H9 (cell line): ENCODE measurements at regions not wholly inside any gene's neighbourhood (a gene's known extent, or its start where the extent isn't known, plus 50 kb on each side); places are given as distances from the start of the nearest gene placed in this dataset.

Source experiments
- DNase-seq: peaks from one replicate; pipeline ENCODE4 v3.0.0-alpha.2; 2017
- H2AFZ ChIP-seq: one replicate; pipeline ENCODE4 v1.6.1; 2013; ENCODE audit warnings: mild to moderate bottlenecking, low read length, control low read depth, moderate library complexity
- H2AK5ac ChIP-seq: 2 replicates; pipeline ENCODE4 v1.6.1; 2013; ENCODE audit warnings: low read length, control low read depth, mixed read lengths; ENCODE audit not compliant: insufficient read length
- H2BK120ac ChIP-seq: one replicate; pipeline ENCODE4 v1.6.1; 2013; ENCODE audit warnings: low read depth, mild to moderate bottlenecking, low read length, control low read depth, inconsistent platforms; ENCODE audit not compliant: poor library complexity, severe bottlenecking
- H2BK12ac ChIP-seq: 2 replicates; pipeline ENCODE4 v1.6.1; 2013; ENCODE audit warnings: low read length, control low read depth, mixed read lengths, low read depth; ENCODE audit not compliant: insufficient read length
- H2BK15ac ChIP-seq: 2 replicates; pipeline ENCODE4 v1.6.1; 2013; ENCODE audit warnings: low read depth, low read length, control low read depth
- H2BK20ac ChIP-seq: one replicate; pipeline ENCODE4 v1.6.1; 2013; ENCODE audit warnings: low read depth, mild to moderate bottlenecking, low read length, control low read depth, inconsistent platforms; ENCODE audit not compliant: poor library complexity, severe bottlenecking
- H2BK5ac ChIP-seq: 2 replicates; pipeline ENCODE4 v1.6.1; 2013; ENCODE audit warnings: low read length, control low read depth, mixed read lengths; ENCODE audit not compliant: insufficient read length
- H3K14ac ChIP-seq: 2 replicates; pipeline ENCODE4 v1.6.1; 2013; ENCODE audit warnings: low read length, control low read depth; ENCODE audit not compliant: insufficient read depth
- H3K18ac ChIP-seq: 2 replicates; pipeline ENCODE4 v1.6.1; 2013; ENCODE audit warnings: low read depth, mild to moderate bottlenecking, mixed read lengths, low read length, control low read depth; ENCODE audit not compliant: insufficient read length
- H3K23ac ChIP-seq: 2 replicates; pipeline ENCODE4 v1.6.1; 2013; ENCODE audit warnings: low read length, control low read depth, mixed read lengths, low read depth; ENCODE audit not compliant: insufficient read length
- H3K23me2 ChIP-seq: 2 replicates; pipeline ENCODE4 v1.6.1; 2013; ENCODE audit warnings: low read depth, mild to moderate bottlenecking, mixed read lengths, low read length, control low read depth; ENCODE audit not compliant: insufficient read length, poor library complexity, severe bottlenecking
- H3K27ac ChIP-seq: 2 replicates; pipeline ENCODE4 v1.5.1; 2013; ENCODE audit warnings: low read length, control low read depth, mixed read lengths, low read depth; ENCODE audit not compliant: insufficient read length
- H3K27me3 ChIP-seq: 2 replicates; pipeline ENCODE4 v1.6.1; 2013; ENCODE audit warnings: low read length, control low read depth, inconsistent platforms; ENCODE audit not compliant: insufficient read depth
- H3K4ac ChIP-seq: 2 replicates; pipeline ENCODE4 v1.6.1; 2013; ENCODE audit warnings: low read depth, mild to moderate bottlenecking, control low read depth, inconsistent platforms, low read length, moderate library complexity
- H3K4me1 ChIP-seq: 2 replicates; pipeline ENCODE4 v1.6.1; 2013; ENCODE audit warnings: low read length, control low read depth, inconsistent platforms; ENCODE audit not compliant: insufficient read depth
- H3K4me2 ChIP-seq: 2 replicates; pipeline ENCODE4 v1.6.1; 2013; ENCODE audit warnings: low read length, control low read depth, mixed read lengths; ENCODE audit not compliant: insufficient read length, insufficient read depth
- H3K56ac ChIP-seq: 2 replicates; pipeline ENCODE4 v1.6.1; 2013; ENCODE audit warnings: low read depth, mild to moderate bottlenecking, mixed read lengths, low read length, control low read depth; ENCODE audit not compliant: insufficient read length
- H3K79me1 ChIP-seq: 2 replicates; pipeline ENCODE4 v1.6.1; 2013; ENCODE audit warnings: low read depth, mild to moderate bottlenecking, moderate library complexity, low read length, control low read depth, inconsistent platforms; ENCODE audit not compliant: insufficient read depth, poor library complexity, severe bottlenecking
- H3K79me2 ChIP-seq: 2 replicates; pipeline ENCODE4 v1.6.1; 2013; ENCODE audit warnings: low read length, control low read depth, inconsistent platforms; ENCODE audit not compliant: insufficient read depth
- H3K9ac ChIP-seq: 2 replicates; pipeline ENCODE4 v1.6.1; 2013; ENCODE audit warnings: low read length, control low read depth, mixed read lengths; ENCODE audit not compliant: insufficient read length; ENCODE audit errors: extremely low read depth
- H3K9me3 ChIP-seq: one replicate; pipeline ENCODE4 v1.6.1; 2013; ENCODE audit warnings: low read depth, low read length, inconsistent platforms; ENCODE audit not compliant: control insufficient read depth
- H3T11ph ChIP-seq: one replicate; pipeline ENCODE4 v1.6.1; 2013; ENCODE audit warnings: mild to moderate bottlenecking, low read length, control low read depth, inconsistent platforms
- H4K20me1 ChIP-seq: one replicate; pipeline ENCODE4 v1.6.1; 2013; ENCODE audit not compliant: control insufficient read depth, insufficient read length, insufficient read depth
- H4K5ac ChIP-seq: 2 replicates; pipeline ENCODE4 v1.6.1; 2013; ENCODE audit warnings: low read depth, mild to moderate bottlenecking, mixed read lengths, low read length, control low read depth; ENCODE audit not compliant: insufficient read length
- H4K8ac ChIP-seq: replicated peaks from 2 replicates; pipeline ENCODE4 v1.6.1; 2013; ENCODE audit warnings: low read length, control low read depth, mixed read lengths, low read depth; ENCODE audit not compliant: insufficient read length
- H4K91ac ChIP-seq: 2 replicates; pipeline ENCODE4 v1.6.1; 2013; ENCODE audit warnings: low read depth, mild to moderate bottlenecking, moderate library complexity, mixed read lengths, low read length, control low read depth; ENCODE audit not compliant: insufficient read length
- H3K27ac Mint-ChIP-seq, 3 experiments: 2 replicates in 2 of 3; 3 replicates in 1 of 3; pipeline ENCODE4 v1.8.0; 2020 to 2021; ENCODE audit warnings: mixed read lengths in 3 of 3, mild to moderate bottlenecking in 1 of 3, moderate library complexity in 1 of 3
- H3K27me3 Mint-ChIP-seq: 2 replicates; pipeline ENCODE4 v1.8.0; 2021; ENCODE audit warnings: low read depth, mild to moderate bottlenecking, moderate library complexity, mixed read lengths
- H3K36me3 Mint-ChIP-seq, 3 experiments: 2 replicates in 2 of 3; 3 replicates in 1 of 3; pipeline ENCODE4 v1.8.0; 2020 to 2021; ENCODE audit warnings: low read depth in 3 of 3, mixed read lengths in 3 of 3; ENCODE audit not compliant: insufficient read depth in 1 of 3
- H3K4me1 Mint-ChIP-seq, 2 experiments: 2 replicates each; pipeline ENCODE4 v1.8.0; 2020; ENCODE audit warnings: mixed read lengths in 2 of 2
- H3K4me3 Mint-ChIP-seq, 2 experiments: 2 replicates in 1 of 2; 3 replicates in 1 of 2; pipeline ENCODE4 v1.8.0; 2020 to 2021; ENCODE audit warnings: mild to moderate bottlenecking in 2 of 2, mixed read lengths in 2 of 2, moderate library complexity in 1 of 2
- H3K9me3 Mint-ChIP-seq, 2 experiments: 2 replicates in 1 of 2; 3 replicates in 1 of 2; pipeline ENCODE4 v1.8.0; 2020; ENCODE audit warnings: mild to moderate bottlenecking in 2 of 2, mixed read lengths in 2 of 2, moderate library complexity in 1 of 2
- CTCF ChIP-seq: fragments of 200-600 bp; sonication (generic); conservative IDR thresholded peaks from 3 replicates; pipeline ENCODE4 v1.8.0; 2021; ENCODE audit warnings: antibody characterized with exemption, mild to moderate bottlenecking
- WGBS: extraction: QIAGEN DNeasy Blood & Tissue Kit; methylation state at CpG from one replicate; pipeline ENCODE4 v1.1.7; 2013; ENCODE audit warnings: missing lambda C conversion rate, low lambda C conversion rate, mixed read lengths; ENCODE audit not compliant: insufficient read length; ENCODE audit errors: extremely low coverage; 5-methylcytosine and 5-hydroxymethylcytosine counted together

GRCh38 chr7:26483843-26484242, 192.2 kb downstream of the SNX10 start:
- H4K8ac ChIP-seq: no peak overlapping the region
- H3K27ac ChIP-seq: no peak overlapping the region
- no peaks in the 10 kb centered on the region for H4K20me1 ChIP-seq
- no peak overlapping the region for H2BK5ac ChIP-seq
- no peak overlapping the region for H3K4ac ChIP-seq
- H3K23me2 ChIP-seq: no peaks in the 10 kb centered on the region
- H2BK120ac ChIP-seq: no peak overlapping the region
- no peak for DNase-seq
- no peak overlapping the region for H4K5ac ChIP-seq
- no peaks in the 10 kb centered on the region for H3K9me3 ChIP-seq
- no peak overlapping the region for H3K27ac Mint-ChIP-seq
- H3K27me3 ChIP-seq: no peaks in the 10 kb centered on the region; the same call in 1 of the 2 replicates
- no peaks in the 10 kb centered on the region for H3K79me1 ChIP-seq
- no peaks in the 10 kb centered on the region for H3K79me2 ChIP-seq
- H3K9ac ChIP-seq: no peak overlapping the region
- H3K4me1 Mint-ChIP-seq: peaks cover 11 to 13% of the 10 kb centered on the region in 2 experiments; a peak in 3 of 4 replicates
- no peak overlapping the region for H3K56ac ChIP-seq
- peaks cover 0 to 4% of the 10 kb centered on the region in 2 experiments; a peak in 2 of 5 replicates for H3K9me3 Mint-ChIP-seq
- H3K18ac ChIP-seq: no peak overlapping the region
- H2BK20ac ChIP-seq: no peak overlapping the region
- no peak overlapping the region for H3K23ac ChIP-seq
- no peak overlapping the region for H4K91ac ChIP-seq
- H3K4me1 ChIP-seq: no peaks in the 10 kb centered on the region
- peaks cover 33% of the 10 kb centered on the region for H3K27me3 Mint-ChIP-seq
- TF ChIP-seq CTCF: no peak
- H2AK5ac ChIP-seq: no peak overlapping the region
- no peak overlapping the region for H2BK15ac ChIP-seq
- no peak overlapping the region for H3T11ph ChIP-seq
- H2AFZ ChIP-seq: no peak overlapping the region
- H3K4me2 ChIP-seq: no peak overlapping the region
- no peak overlapping the region for H2BK12ac ChIP-seq
- WGBS: no CpG with 5 or more reads among the region's 5 CpGs
- H3K14ac ChIP-seq: no peak overlapping the region
- H3K36me3 Mint-ChIP-seq: no peaks in the 10 kb centered on the region; a peak in 1 of 7 replicates
- no peak overlapping the region for H3K4me3 Mint-ChIP-seq
